ENCODE measurements at regions not wholly inside any gene's neighbourhood (a gene's known extent, or its start where the extent isn't known, plus 50 kb on each side); places are given as distances from the start of the nearest gene placed in this dataset.

GRCh38 chr10:10960534-10960933 lies 57.1 kb upstream of the CELF2 start:
- no peak for DNase-seq (ENCODE audit: low read depth in 1 of 2, low spot score in 1 of 2)

GRCh38 chr10:10961072-10961471 lies 56.6 kb upstream of the CELF2 start:
- no peak for DNase-seq (ENCODE audit: low read depth in 1 of 2, low spot score in 1 of 2)
- Histone ChIP-seq H3K36me3 (no peaks in the 10 kb centered on the region), H3K9me3 (ENCODE audit: low read depth) (no peaks in the 10 kb centered on the region), H3K27ac (no peak overlapping the region), H3K4me1 (ENCODE audit: low read depth) (no peaks in the 10 kb centered on the region), H3K4me3 (no peak overlapping the region), H3K27me3 (no peaks in the 10 kb centered on the region)
- no peak for TF ChIP-seq CTCF (IDR thresholded peaks at IDR 0.05; ENCODE audit: low read depth, low read length)

More at GRCh38 chr10:10960534-10960933, 57.1 kb upstream of the CELF2 start:
- no peaks in the 10 kb centered on the region for H3K4me1 ChIP-seq (ENCODE audit: low read depth)
- no peaks in the 10 kb centered on the region for H3K27me3 ChIP-seq
- H3K36me3 ChIP-seq = no peaks in the 10 kb centered on the region
- H3K9me3 ChIP-seq (ENCODE audit: low read depth) = no peaks in the 10 kb centered on the region
- H3K27ac ChIP-seq = no peak overlapping the region
- no peak for TF ChIP-seq CTCF (IDR thresholded peaks at IDR 0.05; ENCODE audit: low read depth, low read length)
- no peak overlapping the region for H3K4me3 ChIP-seq

- TF ChIP-seq CTCF (IDR thresholded peaks at IDR 0.05; ENCODE audit: low read depth, low read length) = no peak
- DNase-seq (ENCODE audit: low read depth in 1 of 2, low spot score in 1 of 2) = no peak
- H3K27ac ChIP-seq = no peak overlapping the region
- H3K4me1 ChIP-seq (ENCODE audit: low read depth) = peaks cover 3% of the 10 kb centered on the region
- no peak overlapping the region for H3K4me3 ChIP-seq
- no peaks in the 10 kb centered on the region for H3K36me3 ChIP-seq
- H3K9me3 ChIP-seq (ENCODE audit: low read depth) = no peaks in the 10 kb centered on the region
- no peaks in the 10 kb centered on the region for H3K27me3 ChIP-seq
Measured at GRCh38 chr10:10967029-10967428, 50.6 kb upstream of the CELF2 start.

- Histone ChIP-seq H3K27me3 (no peaks in the 10 kb centered on the region), H3K27ac (no peak overlapping the region), H3K4me1 (ENCODE audit: low read depth) (peaks cover 3% of the 10 kb centered on the region), H3K9me3 (ENCODE audit: low read depth) (no peaks in the 10 kb centered on the region), H3K36me3 (no peaks in the 10 kb centered on the region), H3K4me3 (no peak overlapping the region)
- no peak for TF ChIP-seq CTCF (IDR thresholded peaks at IDR 0.05; ENCODE audit: low read depth, low read length)
- no peak for DNase-seq (ENCODE audit: low read depth in 1 of 2, low spot score in 1 of 2)
Measured at GRCh38 chr10:10967581-10968256, 50.0 kb upstream of the CELF2 start.
